Right lobe of liver (tissue), 6 donors: ENCODE measurements at regions not wholly inside any gene's neighbourhood (a gene's known extent, or its start where the extent isn't known, plus 50 kb on each side); places are given as distances from the start of the nearest gene placed in this dataset.

Source experiments
- ATAC-seq, 4 donors: fragments of 200-7000 bp; cut with Tn5 transposase; one replicate each; pipeline ENCODE4 v1.9.1; 2020; ENCODE audit warnings: mild to moderate bottlenecking in 4 of 4, moderate library complexity in 4 of 4
- DNase-seq, 3 donors: peaks; one replicate each; pipeline ENCODE4 v3.0.0-alpha.2; 2020
- H3K27ac ChIP-seq, 3 donors: fragments of 200-600 bp; one replicate each; pipeline ENCODE4 v1.8.0; 2022
- H3K27me3 ChIP-seq, 2 donors: fragments of 200-600 bp; one replicate each; pipeline ENCODE4 v1.8.0; 2022
- H3K36me3 ChIP-seq, 4 donors: fragments of 200-600 bp; sonication (generic) in 1 of 4; one replicate each; pipeline versions ENCODE4 v1.5.1 to v1.8.0; 2017 to 2022; ENCODE audit warnings: control low read depth in 1 of 4
- H3K4me1 ChIP-seq, 4 donors: fragments of 200-600 bp; sonication (generic) in 1 of 4; one replicate each; pipeline versions ENCODE4 v1.5.1 to v1.8.0; 2017 to 2022; ENCODE audit warnings: control low read depth in 1 of 4
- H3K4me3 ChIP-seq, 3 donors: fragments of 200-600 bp; one replicate each; pipeline ENCODE4 v1.8.0; 2022
- H3K9me3 ChIP-seq, 4 donors: fragments of 200-600 bp; sonication (generic) in 1 of 4; one replicate each; pipeline versions ENCODE4 v1.5.1 to v1.8.0; 2017 to 2022; ENCODE audit warnings: control low read depth in 1 of 4
- POLR2A ChIP-seq: fragments of 450-650 bp; IDR thresholded peaks from one replicate; pipeline ENCODE4 v1.6.1; 2017; ENCODE audit warnings: antibody characterized with exemption, mild to moderate bottlenecking
- WGBS: methylation state at CpG from one replicate; pipeline ENCODE4 v1.1.6; 2018; ENCODE audit warnings: low coverage, low lambda C conversion rate; ENCODE audit not compliant: insufficient coverage; ENCODE audit errors: missing lambda C conversion rate; 5-methylcytosine and 5-hydroxymethylcytosine counted together
- intact Hi-C, 2 donors: fragments of 100-400 bp; cut with DNase I; formaldehyde crosslinking; loops; one replicate each; pipeline versions ENCODE4 v1.11.2 to v1.14.1; 2022
- TF ChIP-seq, protein P1 (sequence below), 4 donors: fragments of 200-600 bp in 3 of 4; fragments of 450-650 bp in 1 of 4; IDR thresholded peaks; one replicate each; pipeline versions ENCODE4 v1.5.1 to v1.8.0; 2016 to 2022; ENCODE audit warnings: antibody characterized with exemption in 4 of 4, mild to moderate bottlenecking in 2 of 4
- donor health status: DM: no; HTN: yes; CAD: no.
- donor health status: DM: no; HTN: no; CAD: no.
- donor health status: DM: no; HTN: no; CAD: no.
- donor health status: DM: no; HTN: yes; CAD: no.
- donor health status: DM: no; HTN: yes; CAD: no.

DNA sequence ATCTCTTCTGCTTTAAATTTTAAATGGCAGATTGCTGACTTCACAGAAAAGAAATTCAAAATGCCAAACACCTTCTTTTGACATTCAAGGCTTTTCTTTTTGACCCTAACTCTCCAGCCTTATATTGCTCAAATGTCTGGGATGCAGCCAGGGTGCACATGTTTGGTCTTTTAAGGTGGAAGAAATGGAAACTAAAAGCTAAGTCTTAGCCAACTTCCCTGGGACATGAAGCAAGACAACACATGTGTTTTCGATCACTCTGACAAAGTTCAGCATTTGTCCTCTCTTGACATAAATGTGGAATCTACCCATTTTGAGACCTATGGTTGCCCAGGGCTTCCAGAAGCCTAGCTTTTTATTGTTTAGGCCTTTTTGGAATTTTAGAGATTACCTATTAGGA is 161.6 kb downstream of the RDH14 start:
- intact Hi-C loops, result no loop called here
- Histone ChIP-seq H3K36me3 (no peaks in the 10 kb centered on the region), H3K27ac (no peak overlapping the region), H3K9me3 (no peaks in the 10 kb centered on the region), H3K27me3 (no peaks in the 10 kb centered on the region), H3K4me1 (no peaks in the 10 kb centered on the region), H3K4me3 (no peak overlapping the region)
- DNase-seq (no peak), ATAC-seq (no peak)
- WGBS, result 70% methylated on average over 1 of the region's 1 CpG
- no peak for TF ChIP-seq POLR2A
- TF ChIP-seq, protein P1, sequence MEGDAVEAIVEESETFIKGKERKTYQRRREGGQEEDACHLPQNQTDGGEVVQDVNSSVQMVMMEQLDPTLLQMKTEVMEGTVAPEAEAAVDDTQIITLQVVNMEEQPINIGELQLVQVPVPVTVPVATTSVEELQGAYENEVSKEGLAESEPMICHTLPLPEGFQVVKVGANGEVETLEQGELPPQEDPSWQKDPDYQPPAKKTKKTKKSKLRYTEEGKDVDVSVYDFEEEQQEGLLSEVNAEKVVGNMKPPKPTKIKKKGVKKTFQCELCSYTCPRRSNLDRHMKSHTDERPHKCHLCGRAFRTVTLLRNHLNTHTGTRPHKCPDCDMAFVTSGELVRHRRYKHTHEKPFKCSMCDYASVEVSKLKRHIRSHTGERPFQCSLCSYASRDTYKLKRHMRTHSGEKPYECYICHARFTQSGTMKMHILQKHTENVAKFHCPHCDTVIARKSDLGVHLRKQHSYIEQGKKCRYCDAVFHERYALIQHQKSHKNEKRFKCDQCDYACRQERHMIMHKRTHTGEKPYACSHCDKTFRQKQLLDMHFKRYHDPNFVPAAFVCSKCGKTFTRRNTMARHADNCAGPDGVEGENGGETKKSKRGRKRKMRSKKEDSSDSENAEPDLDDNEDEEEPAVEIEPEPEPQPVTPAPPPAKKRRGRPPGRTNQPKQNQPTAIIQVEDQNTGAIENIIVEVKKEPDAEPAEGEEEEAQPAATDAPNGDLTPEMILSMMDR (IDR thresholded peaks at IDR 0.05), result no peak

DNA sequence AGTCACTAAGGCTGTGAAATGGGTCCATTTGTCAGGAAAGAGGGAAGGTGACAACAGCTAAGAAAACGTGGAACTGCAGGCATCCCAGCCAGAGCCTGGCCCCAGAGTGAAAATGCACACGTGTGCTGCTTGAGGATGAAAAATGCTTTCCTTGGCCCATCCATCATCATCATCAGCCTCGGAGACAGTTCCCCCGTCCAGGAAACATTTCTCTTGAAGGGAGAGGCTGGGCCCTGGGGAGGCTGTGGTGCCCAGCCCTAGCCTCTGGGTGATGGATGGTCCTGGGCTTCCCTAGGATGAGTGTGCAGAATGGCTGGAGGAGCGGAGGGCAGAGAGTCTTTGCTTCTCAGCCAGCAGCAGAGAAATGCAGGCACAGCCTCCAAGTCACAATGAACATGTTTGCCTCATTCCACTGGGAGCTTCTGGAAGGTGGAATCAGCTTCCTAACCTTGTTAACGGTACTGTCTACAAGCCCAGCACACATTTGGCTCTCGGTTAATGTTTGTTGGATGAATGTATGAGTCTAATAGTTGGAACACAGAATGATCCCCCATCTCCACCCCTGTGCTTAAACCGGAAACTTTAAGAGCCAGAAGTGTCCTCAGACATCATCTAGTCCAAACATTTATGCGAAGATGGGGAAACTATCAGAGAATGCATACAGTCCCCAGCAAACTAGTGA is 164.0 kb downstream of the RDH14 start:
- H3K9me3 ChIP-seq, result no peaks in the 10 kb centered on the region
- no peaks in the 10 kb centered on the region for H3K27me3 ChIP-seq
- H3K4me1 ChIP-seq, result no peaks in the 10 kb centered on the region
- WGBS, result 49% methylated on average over 6 of the region's 9 CpGs
- H3K4me3 ChIP-seq, result no peak overlapping the region
- intact Hi-C loops, result no loop called here
- DNase-seq (no peak), ATAC-seq (no peak)
- H3K36me3 ChIP-seq, result no peaks in the 10 kb centered on the region
- TF ChIP-seq, protein P1 (IDR thresholded peaks at IDR 0.05), result no peak
- TF ChIP-seq POLR2A, result no peak
- no peak overlapping the region for H3K27ac ChIP-seq

DNA sequence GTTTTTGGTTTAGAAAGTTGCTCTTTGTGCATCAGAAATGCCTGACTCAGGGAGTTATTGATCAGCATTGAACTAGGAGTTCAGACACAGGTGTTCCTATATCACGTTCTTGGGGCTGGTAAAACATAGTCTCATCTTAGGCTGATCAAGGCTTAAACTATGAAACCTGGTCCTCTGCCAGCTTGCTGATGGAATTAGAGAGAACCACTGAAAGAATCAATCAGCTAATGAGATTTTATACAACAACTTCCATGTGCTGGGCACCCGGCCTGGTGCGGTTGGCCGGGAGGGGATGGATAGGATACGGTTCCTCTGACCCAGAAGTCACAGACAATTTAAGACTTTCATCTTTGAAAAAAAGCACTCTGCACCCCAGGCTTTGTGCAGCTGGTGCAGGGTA is 164.9 kb downstream of the RDH14 start:
- Histone ChIP-seq H3K9me3 (no peaks in the 10 kb centered on the region), H3K27ac (no peak overlapping the region), H3K36me3 (no peaks in the 10 kb centered on the region), H3K4me1 (no peaks in the 10 kb centered on the region), H3K4me3 (no peak overlapping the region), H3K27me3 (no peaks in the 10 kb centered on the region)
- TF ChIP-seq, protein P1 (IDR thresholded peaks at IDR 0.05), result no peak
- TF ChIP-seq POLR2A, result no peak
- intact Hi-C loops, result no loop called here
- 75% methylated on average over 5 of the region's 5 CpGs for WGBS
- DNase-seq (no peak), ATAC-seq (no peak)

DNA sequence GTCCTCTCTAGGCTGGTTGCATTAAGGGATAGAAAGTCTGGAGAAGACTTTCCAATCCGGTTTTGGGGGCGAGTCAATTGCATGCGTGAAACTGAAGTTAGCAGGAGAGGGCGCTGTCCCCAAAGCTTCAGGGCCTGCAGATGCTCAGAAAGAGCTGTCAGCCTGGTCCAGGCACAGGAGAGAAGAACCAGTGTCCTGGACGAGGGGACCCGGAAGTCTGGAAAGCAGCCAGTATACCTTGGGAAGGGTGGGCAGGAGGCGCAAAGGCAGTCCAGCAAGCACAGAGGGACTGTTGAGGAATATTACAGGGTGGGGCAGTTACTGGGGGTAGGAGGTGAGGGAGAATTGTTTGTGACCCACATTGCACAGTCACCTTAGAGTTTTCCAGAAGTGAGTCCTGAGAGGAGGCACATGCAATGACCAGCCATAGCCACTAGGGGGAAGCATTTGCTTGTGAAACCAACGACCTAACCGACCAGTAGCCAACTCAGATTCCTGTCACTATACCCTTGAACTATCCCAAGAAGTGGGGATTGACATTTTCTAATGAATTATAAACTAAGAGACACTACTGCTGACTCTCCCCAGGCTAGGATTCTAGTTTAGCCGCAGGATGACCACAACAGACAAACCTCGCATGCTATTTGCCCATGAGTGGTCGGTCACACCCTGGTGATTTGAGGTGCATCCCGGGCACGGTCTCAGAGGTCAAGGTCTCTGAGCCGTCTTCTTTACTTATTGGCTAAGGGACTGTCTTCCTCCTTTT is 172.8 kb downstream of the RDH14 start:
- H3K36me3 ChIP-seq, result no peaks in the 10 kb centered on the region
- intact Hi-C loops, result no loop called here
- H3K4me3 ChIP-seq, result no peak overlapping the region
- ATAC-seq (peak; percentile 92 to 99 (median 96)), DNase-seq (peak in 2 of 3 donors; percentile 63 to 73)
- WGBS, result 45% methylated on average over 11 of the region's 15 CpGs
- no peak overlapping the region for H3K27ac ChIP-seq
- H3K4me1 ChIP-seq, result no peaks in the 10 kb centered on the region
- no peaks in the 10 kb centered on the region for H3K27me3 ChIP-seq
- no peak for TF ChIP-seq POLR2A
- TF ChIP-seq, protein P1 (IDR thresholded peaks at IDR 0.05), result peak; percentile 86 to 96 (median 94)
- no peaks in the 10 kb centered on the region for H3K9me3 ChIP-seq
